AG09319 (cell line): ENCODE measurements at regions not wholly inside any gene's neighbourhood (a gene's known extent, or its start where the extent isn't known, plus 50 kb on each side); places are given as distances from the start of the nearest gene placed in this dataset.

Experiments used
- DNase-seq: peaks from one replicate; pipeline ENCODE4 v3.0.0-alpha.2; 2010; ENCODE audit warnings: low read depth; ENCODE audit errors: extremely low read depth
- TF ChIP-seq, protein P1 (sequence below): IDR thresholded peaks from 2 replicates; pipeline ENCODE4 v1.5.1; 2011; ENCODE audit warnings: low read depth, mild to moderate bottlenecking, inconsistent platforms, low read length, moderate library complexity

DNA sequence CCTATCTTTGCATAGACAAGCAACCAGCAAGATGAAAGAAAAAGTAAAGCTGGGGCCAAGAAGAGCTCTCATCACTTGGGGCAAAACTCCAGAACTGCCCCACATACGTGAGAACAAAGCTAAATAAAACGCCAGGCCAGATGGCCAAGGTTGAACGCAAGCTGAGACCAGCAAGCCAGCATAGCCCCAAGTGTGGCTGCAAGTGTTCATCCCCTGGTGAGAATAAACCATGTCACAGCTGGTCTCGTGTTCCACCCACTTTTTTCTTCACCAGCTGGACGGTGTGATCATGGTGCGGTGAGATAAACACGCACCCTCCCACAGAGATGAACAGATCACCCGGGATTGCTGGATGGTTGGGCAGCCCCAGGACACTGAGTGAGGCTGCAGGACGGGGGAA is 109.6 kb upstream of the CACNA1A start:
- TF ChIP-seq, protein P1, sequence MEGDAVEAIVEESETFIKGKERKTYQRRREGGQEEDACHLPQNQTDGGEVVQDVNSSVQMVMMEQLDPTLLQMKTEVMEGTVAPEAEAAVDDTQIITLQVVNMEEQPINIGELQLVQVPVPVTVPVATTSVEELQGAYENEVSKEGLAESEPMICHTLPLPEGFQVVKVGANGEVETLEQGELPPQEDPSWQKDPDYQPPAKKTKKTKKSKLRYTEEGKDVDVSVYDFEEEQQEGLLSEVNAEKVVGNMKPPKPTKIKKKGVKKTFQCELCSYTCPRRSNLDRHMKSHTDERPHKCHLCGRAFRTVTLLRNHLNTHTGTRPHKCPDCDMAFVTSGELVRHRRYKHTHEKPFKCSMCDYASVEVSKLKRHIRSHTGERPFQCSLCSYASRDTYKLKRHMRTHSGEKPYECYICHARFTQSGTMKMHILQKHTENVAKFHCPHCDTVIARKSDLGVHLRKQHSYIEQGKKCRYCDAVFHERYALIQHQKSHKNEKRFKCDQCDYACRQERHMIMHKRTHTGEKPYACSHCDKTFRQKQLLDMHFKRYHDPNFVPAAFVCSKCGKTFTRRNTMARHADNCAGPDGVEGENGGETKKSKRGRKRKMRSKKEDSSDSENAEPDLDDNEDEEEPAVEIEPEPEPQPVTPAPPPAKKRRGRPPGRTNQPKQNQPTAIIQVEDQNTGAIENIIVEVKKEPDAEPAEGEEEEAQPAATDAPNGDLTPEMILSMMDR: no peak

DNA sequence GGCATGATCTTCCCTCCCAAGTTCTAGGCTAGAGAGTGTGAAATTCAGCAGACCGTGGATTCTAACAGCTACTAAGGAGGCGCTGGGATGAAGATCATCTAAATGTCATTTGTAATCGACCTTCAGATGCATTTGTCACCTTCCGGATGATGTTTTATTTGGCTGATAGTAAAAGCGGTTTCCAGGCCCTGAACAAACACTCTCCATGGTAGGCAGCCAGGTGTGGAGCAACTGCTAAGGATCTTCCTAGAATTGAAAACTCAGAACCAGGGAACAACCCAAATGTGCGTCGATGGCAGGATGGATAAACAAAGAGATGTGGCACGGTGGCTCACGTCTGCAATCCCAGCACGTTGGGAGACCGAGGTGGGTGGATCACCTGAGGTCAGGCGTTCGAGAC is 107.2 kb upstream of the CACNA1A start:
- TF ChIP-seq, protein P1: no peak
- DNase-seq: no peak

More for the DNA sequence above, 109.6 kb upstream of the CACNA1A start:
- no peak for DNase-seq

DNA sequence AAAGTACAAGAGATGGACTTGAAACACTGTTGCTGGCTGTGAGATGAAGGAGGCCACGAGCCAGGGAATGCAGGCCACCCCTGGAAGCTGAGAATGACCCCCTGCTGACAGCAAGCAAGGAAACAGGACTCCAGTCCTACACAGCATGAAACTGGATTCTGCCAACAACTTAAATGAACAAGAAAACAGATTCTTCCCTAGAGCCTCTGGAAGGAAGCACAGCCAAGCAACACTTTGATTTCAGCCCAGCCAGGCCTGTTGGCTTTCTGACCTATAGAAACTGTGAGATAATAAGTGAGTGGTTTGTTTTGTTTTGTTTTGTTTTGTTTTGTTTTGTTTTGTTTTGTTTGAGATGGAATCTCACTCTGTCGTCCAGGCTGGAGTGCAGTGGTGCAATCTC is 105.3 kb upstream of the CACNA1A start:
- DNase-seq: no peak
- TF ChIP-seq, protein P1: no peak

DNA sequence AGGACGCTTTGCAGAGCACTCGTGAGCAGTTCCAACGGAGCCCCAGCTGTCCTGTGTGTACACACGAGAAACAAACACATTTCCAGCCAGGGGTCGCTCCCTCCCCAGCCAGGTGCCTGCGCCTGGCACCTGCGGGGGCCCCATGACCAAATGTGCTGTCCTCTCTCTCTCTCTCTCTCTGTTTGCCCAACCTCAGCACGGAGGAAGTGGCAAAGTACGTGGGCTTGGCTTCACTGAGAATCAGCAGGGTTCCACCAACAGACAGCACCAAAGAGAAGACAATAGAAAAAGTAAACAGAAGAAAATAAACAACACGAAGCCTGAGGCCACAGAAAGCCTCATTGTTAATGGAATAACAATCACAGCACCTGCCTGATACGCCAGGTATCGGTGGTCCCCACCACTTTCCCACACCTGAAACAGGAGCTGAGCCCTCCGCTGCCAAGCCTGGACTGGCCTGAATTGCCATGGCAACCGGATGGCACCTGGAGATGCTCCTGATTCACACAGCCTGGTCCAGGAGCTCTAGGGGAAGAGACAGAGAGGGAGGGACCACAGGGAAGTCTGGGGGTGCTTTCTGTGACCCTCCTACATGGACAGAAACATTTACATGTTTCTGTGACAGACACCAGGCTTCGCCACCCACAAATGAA is 103.9 kb upstream of the CACNA1A start:
- TF ChIP-seq, protein P1: no peak

DNA sequence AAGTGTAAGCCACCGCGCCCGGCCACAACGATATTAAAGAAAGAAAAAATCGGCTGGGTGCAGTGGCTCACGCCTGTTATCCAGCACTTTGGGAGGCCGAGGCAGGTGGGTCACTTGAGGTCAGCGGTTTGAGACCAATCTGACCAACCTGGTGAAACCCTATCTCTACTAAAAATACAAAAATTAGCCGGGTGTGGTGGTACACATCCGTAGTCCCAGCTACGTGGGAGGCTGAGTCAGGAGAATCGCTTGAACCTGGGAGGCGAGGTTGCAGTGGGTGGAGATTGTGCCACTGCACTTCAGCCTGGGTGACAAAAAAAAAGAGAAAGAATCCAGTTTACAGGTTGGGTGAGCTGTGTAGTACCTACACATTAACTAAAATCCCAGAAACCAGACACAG is 99.9 kb upstream of the CACNA1A start:
- DNase-seq: no peak
- TF ChIP-seq, protein P1: no peak

More for the DNA sequence above, 103.9 kb upstream of the CACNA1A start:
- no peak for DNase-seq

DNA sequence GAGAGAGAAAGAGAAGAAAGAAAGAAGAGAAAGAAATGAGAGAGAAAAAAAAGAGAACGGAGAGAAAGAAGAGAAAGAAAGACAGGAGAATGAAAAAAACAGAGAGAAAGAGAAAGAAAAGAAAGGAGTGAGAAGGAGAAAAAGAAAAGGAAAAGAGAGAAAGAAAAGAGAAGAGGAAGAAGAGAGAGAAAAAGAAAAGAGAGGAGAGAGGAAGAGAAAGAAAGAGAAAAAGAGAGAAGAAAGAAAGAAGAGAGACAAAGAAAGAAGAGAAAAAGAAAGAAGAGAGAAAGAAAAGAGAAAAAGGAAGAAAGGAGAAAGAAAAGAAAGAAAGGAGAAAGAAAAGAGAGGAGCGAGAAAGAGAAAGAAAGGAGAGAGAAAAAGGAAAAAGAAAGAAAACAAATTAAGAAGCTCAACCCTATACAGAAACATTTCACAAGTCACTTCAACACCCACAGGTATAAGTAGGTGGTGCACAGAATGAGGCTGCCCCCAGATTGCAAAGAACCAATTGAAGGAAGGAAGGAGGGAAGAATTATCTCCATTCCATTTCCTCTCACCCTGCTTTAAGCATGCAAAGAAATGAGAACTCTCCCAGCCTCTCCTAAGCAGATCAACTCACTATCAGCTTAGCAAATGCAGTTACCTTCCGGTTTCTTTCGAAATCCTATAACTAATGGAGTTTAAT is 98.8 kb upstream of the CACNA1A start:
- DNase-seq: no peak
- TF ChIP-seq, protein P1: no peak

DNA sequence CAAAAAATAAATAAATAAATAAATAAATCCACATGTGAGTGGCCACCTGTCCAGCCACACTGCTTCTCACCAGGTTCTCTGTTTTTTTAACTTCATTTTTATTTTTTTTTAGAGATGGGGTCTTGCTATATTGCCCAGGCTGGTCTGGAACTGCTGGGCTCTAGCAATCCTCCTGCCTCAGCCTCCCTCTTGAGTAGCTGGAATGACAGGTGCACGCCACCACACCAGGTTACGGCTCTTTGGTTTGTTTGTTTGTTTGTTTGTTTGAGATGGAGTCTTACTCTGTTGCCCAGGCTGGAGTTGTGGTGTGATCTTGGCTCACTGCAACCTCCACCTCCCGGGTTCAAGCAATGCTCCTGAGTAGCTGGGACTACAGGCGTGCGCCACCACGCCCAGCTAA is 94.5 kb upstream of the CACNA1A start:
- DNase-seq: no peak
- TF ChIP-seq, protein P1: no peak
